Fibroblast of lung (primary cell): ENCODE measurements at regions not wholly inside any gene's neighbourhood (a gene's known extent, or its start where the extent isn't known, plus 50 kb on each side); places are given as distances from the start of the nearest gene placed in this dataset.

ENCODE experiments used
- DNase-seq, 2 donors: peaks; one replicate each; pipeline versions ENCODE4 v3.0.0 to v3.0.0-alpha.2; 2010; ENCODE audit warnings: low read depth in 2 of 2
- H2AFZ ChIP-seq: 2 replicates; pipeline ENCODE4 v1.5.1; 2012; ENCODE audit warnings: low read length, control low read depth, inconsistent platforms
- H3K27ac ChIP-seq: 2 replicates; pipeline ENCODE4 v1.5.1; 2011; ENCODE audit warnings: low read length, control low read depth; ENCODE audit not compliant: insufficient read depth
- H3K27me3 ChIP-seq: 2 replicates; pipeline ENCODE4 v1.5.1; 2011; ENCODE audit warnings: mild to moderate bottlenecking, low read length; ENCODE audit not compliant: control insufficient read depth, insufficient read depth
- H3K36me3 ChIP-seq: 2 replicates; pipeline ENCODE4 v1.5.1; 2011; ENCODE audit warnings: low read length; ENCODE audit not compliant: control insufficient read depth, insufficient read depth
- H3K4me1 ChIP-seq: 2 replicates; pipeline ENCODE4 v1.5.1; 2011; ENCODE audit warnings: low read length; ENCODE audit not compliant: control insufficient read depth, insufficient read depth; ENCODE audit errors: extremely low read depth
- H3K4me2 ChIP-seq: 2 replicates; pipeline ENCODE4 v1.5.1; 2011; ENCODE audit warnings: low read length, control low read depth; ENCODE audit not compliant: insufficient read depth; ENCODE audit errors: extremely low read depth
- H3K4me3 ChIP-seq, 4 experiments: fragments of 200-600 bp in 1 of 4; sonication (generic) in 1 of 4; replicated peaks in 1 of 4; 2 replicates each; pipeline ENCODE4 v1.5.1; 2011 to 2016; ENCODE audit warnings: low read length in 4 of 4, low read depth in 3 of 4, mild to moderate bottlenecking in 3 of 4, control low read depth in 2 of 4, inconsistent platforms in 1 of 4, mixed read lengths in 1 of 4; ENCODE audit not compliant: insufficient read depth in 1 of 4; ENCODE audit errors: control extremely low read depth in 1 of 4
- H3K79me2 ChIP-seq: 2 replicates; pipeline ENCODE4 v1.5.1; 2012; ENCODE audit warnings: mild to moderate bottlenecking, low read length, inconsistent platforms; ENCODE audit not compliant: control insufficient read depth, insufficient read depth
- H3K9ac ChIP-seq: 2 replicates; pipeline ENCODE4 v1.5.1; 2011; ENCODE audit warnings: mild to moderate bottlenecking, low read length, control low read depth; ENCODE audit not compliant: insufficient read depth
- H3K9me3 ChIP-seq: 2 replicates; pipeline ENCODE4 v1.5.1; 2012; ENCODE audit warnings: low read depth, low read length; ENCODE audit not compliant: control insufficient read depth, insufficient read depth
- H4K20me1 ChIP-seq: 2 replicates; pipeline ENCODE4 v1.5.1; 2011; ENCODE audit warnings: low read length; ENCODE audit not compliant: control insufficient read depth, insufficient read depth; ENCODE audit errors: extremely low read depth
- CTCF ChIP-seq, 2 donors: IDR thresholded peaks in 1 of 2; conservative IDR thresholded peaks in 1 of 2; 1 replicate in 1 of 2; 2 replicates in 1 of 2; pipeline ENCODE4 v1.5.1; 2011 to 2012; ENCODE audit warnings: low read length in 2 of 2, control low read depth in 1 of 2, inconsistent platforms in 1 of 2, low read depth in 1 of 2, mild to moderate bottlenecking in 1 of 2
- EZH2 ChIP-seq: IDR thresholded peaks from 2 replicates; pipeline ENCODE4 v1.5.1; 2012; ENCODE audit warnings: low read length, control low read depth, mild to moderate bottlenecking; ENCODE audit errors: missing control alignments

GRCh38 chr10:8168836-8169235 is 114.3 kb downstream of the GATA3 start:
- Histone ChIP-seq H2AFZ (no peak overlapping the region), H3K27ac (no peak overlapping the region), H3K27me3 (no peaks in the 10 kb centered on the region), H3K4me3 (no peak overlapping the region), H3K4me2 (no peak overlapping the region), H3K9ac (no peak overlapping the region), H3K79me2 (no peaks in the 10 kb centered on the region), H3K9me3 (no peaks in the 10 kb centered on the region), H3K4me1 (no peaks in the 10 kb centered on the region), H3K36me3 (no peaks in the 10 kb centered on the region), H4K20me1 (no peaks in the 10 kb centered on the region)
- TF ChIP-seq CTCF (conservative IDR thresholded peaks at IDR 0.05 in 1 of 2, IDR thresholded peaks at IDR 0.05 in 1 of 2; ENCODE audit: low read depth in 1 of 2, low read length in 2 of 2): no peak
- no peak for TF ChIP-seq EZH2
- no peak for DNase-seq

- Histone ChIP-seq H3K4me3 (no peak overlapping the region), H3K9me3 (no peaks in the 10 kb centered on the region), H3K27ac (no peak overlapping the region), H3K79me2 (no peaks in the 10 kb centered on the region), H2AFZ (no peak overlapping the region), H4K20me1 (no peaks in the 10 kb centered on the region), H3K9ac (no peak overlapping the region), H3K27me3 (no peaks in the 10 kb centered on the region), H3K36me3 (no peaks in the 10 kb centered on the region), H3K4me1 (no peaks in the 10 kb centered on the region), H3K4me2 (no peak overlapping the region)
- TF ChIP-seq EZH2 (no peak), CTCF (conservative IDR thresholded peaks at IDR 0.05 in 1 of 2, IDR thresholded peaks at IDR 0.05 in 1 of 2; ENCODE audit: low read depth in 1 of 2, low read length in 2 of 2) (no peak)
- DNase-seq: no peak
Observed at GRCh38 chr10:8171008-8171407, 116.5 kb downstream of the GATA3 start.

- Histone ChIP-seq H3K27me3 (no peaks in the 10 kb centered on the region), H3K27ac (no peak overlapping the region), H3K9me3 (no peaks in the 10 kb centered on the region), H3K4me1 (no peaks in the 10 kb centered on the region), H3K79me2 (no peaks in the 10 kb centered on the region), H3K9ac (no peak overlapping the region), H3K4me3 (no peak overlapping the region), H3K4me2 (no peak overlapping the region), H3K36me3 (no peaks in the 10 kb centered on the region), H2AFZ (no peak overlapping the region), H4K20me1 (no peaks in the 10 kb centered on the region)
- TF ChIP-seq EZH2 (no peak), CTCF (conservative IDR thresholded peaks at IDR 0.05 in 1 of 2, IDR thresholded peaks at IDR 0.05 in 1 of 2; ENCODE audit: low read depth in 1 of 2, low read length in 2 of 2) (no peak)
- no peak for DNase-seq
Observed at GRCh38 chr10:8172604-8173003, 118.1 kb downstream of the GATA3 start.
